ENCODE measurements at regions not wholly inside any gene's neighbourhood (a gene's known extent, or its start where the extent isn't known, plus 50 kb on each side); places are given as distances from the start of the nearest gene placed in this dataset.

DNA sequence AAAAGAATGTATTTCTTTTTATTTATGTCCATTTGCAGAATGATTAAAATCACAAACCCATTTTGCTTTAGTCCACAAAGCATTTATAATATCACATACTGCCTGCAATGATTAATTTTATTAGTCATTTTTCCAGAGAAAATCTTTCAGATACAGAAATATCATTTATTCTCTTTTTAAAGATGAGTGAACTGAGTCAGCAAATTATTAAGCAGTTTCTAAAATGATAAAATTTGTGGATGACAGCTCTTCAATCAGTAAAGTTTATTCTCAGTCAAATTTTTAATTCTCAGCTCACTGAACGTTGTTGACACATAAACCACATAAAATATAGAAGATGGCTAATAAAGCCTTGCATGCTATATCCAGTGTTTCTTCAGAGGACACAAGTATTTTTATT is 485.5 kb downstream of the PRR32 start:
- Histone ChIP-seq H3K36me3 (ENCODE audit: insufficient read depth, low read length) (no peaks in the 10 kb centered on the region), H3K27me3 (ENCODE audit: insufficient read depth, low read depth, low read length) (no peaks in the 10 kb centered on the region), H3K9ac (ENCODE audit: low read length) (no peak overlapping the region), H3K9me2 (ENCODE audit: insufficient read depth, low read length) (no peaks in the 10 kb centered on the region), H3K27ac (ENCODE audit: low read length) (no peak overlapping the region), H3K79me2 (replicated peaks; ENCODE audit: insufficient read depth, low read length) (no peaks in the 10 kb centered on the region), H2AFZ (ENCODE audit: low read depth, low read length) (no peak overlapping the region), H3K9me3 (ENCODE audit: low read length) (no peaks in the 10 kb centered on the region), H3K4me2 (ENCODE audit: low read length) (no peak overlapping the region), H4K20me1 (ENCODE audit: insufficient read depth) (no peaks in the 10 kb centered on the region), H3F3A (ENCODE audit: insufficient read depth, low read length, poor library complexity, severe bottlenecking) (no peaks in the 10 kb centered on the region), H3K4me3 (ENCODE audit: low read length) (no peak overlapping the region)
- TF ChIP-seq TAF1 (IDR thresholded peaks at IDR 0.05; ENCODE audit: low read depth) (no peak), SMC3 (conservative IDR thresholded peaks at IDR 0.05; ENCODE audit: poor library complexity) (no peak), RAD21 (conservative IDR thresholded peaks at IDR 0.05) (no peak), MXI1 (conservative IDR thresholded peaks at IDR 0.05; ENCODE audit: poor library complexity, severe bottlenecking) (no peak), POLR2AphosphoS5 (IDR thresholded peaks at IDR 0.05) (no peak), EZH2 (IDR thresholded peaks at IDR 0.05; ENCODE audit: borderline replicate concordance, insufficient read depth, low read length, poor library complexity, severe bottlenecking) (no peak), EP300 (conservative IDR thresholded peaks at IDR 0.05; ENCODE audit: poor library complexity, severe bottlenecking) (no peak)
- TF ChIP-seq, protein P1, sequence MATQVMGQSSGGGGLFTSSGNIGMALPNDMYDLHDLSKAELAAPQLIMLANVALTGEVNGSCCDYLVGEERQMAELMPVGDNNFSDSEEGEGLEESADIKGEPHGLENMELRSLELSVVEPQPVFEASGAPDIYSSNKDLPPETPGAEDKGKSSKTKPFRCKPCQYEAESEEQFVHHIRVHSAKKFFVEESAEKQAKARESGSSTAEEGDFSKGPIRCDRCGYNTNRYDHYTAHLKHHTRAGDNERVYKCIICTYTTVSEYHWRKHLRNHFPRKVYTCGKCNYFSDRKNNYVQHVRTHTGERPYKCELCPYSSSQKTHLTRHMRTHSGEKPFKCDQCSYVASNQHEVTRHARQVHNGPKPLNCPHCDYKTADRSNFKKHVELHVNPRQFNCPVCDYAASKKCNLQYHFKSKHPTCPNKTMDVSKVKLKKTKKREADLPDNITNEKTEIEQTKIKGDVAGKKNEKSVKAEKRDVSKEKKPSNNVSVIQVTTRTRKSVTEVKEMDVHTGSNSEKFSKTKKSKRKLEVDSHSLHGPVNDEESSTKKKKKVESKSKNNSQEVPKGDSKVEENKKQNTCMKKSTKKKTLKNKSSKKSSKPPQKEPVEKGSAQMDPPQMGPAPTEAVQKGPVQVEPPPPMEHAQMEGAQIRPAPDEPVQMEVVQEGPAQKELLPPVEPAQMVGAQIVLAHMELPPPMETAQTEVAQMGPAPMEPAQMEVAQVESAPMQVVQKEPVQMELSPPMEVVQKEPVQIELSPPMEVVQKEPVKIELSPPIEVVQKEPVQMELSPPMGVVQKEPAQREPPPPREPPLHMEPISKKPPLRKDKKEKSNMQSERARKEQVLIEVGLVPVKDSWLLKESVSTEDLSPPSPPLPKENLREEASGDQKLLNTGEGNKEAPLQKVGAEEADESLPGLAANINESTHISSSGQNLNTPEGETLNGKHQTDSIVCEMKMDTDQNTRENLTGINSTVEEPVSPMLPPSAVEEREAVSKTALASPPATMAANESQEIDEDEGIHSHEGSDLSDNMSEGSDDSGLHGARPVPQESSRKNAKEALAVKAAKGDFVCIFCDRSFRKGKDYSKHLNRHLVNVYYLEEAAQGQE (IDR thresholded peaks at IDR 0.05; ENCODE audit: borderline replicate concordance) = no peak
- TF ChIP-seq, protein P2, sequence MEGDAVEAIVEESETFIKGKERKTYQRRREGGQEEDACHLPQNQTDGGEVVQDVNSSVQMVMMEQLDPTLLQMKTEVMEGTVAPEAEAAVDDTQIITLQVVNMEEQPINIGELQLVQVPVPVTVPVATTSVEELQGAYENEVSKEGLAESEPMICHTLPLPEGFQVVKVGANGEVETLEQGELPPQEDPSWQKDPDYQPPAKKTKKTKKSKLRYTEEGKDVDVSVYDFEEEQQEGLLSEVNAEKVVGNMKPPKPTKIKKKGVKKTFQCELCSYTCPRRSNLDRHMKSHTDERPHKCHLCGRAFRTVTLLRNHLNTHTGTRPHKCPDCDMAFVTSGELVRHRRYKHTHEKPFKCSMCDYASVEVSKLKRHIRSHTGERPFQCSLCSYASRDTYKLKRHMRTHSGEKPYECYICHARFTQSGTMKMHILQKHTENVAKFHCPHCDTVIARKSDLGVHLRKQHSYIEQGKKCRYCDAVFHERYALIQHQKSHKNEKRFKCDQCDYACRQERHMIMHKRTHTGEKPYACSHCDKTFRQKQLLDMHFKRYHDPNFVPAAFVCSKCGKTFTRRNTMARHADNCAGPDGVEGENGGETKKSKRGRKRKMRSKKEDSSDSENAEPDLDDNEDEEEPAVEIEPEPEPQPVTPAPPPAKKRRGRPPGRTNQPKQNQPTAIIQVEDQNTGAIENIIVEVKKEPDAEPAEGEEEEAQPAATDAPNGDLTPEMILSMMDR (IDR thresholded peaks at IDR 0.05; ENCODE audit: poor library complexity, severe bottlenecking) = no peak

DNA sequence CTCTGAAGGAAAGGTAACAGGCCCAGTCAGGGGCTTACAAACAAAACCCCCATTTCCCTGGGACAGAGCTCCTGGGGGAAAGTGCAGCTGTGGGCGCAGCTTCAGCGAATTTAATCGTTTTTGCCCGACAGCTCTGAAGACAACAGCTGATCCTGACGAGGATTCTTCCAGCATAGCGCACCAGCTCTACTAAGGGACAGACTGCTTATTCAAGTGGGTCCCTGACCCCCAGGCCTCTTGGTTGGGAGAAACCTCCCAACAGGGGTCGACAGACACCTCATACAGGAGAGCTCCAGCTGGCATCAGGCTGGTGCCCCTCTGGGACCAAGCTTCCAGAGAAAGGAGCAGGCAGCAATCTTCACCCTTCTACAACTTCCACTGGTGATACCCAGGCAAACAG is 486.7 kb downstream of the PRR32 start:
- Histone ChIP-seq H3F3A (ENCODE audit: insufficient read depth, low read length, poor library complexity, severe bottlenecking) (no peaks in the 10 kb centered on the region), H3K4me2 (ENCODE audit: low read length) (no peak overlapping the region), H3K4me3 (ENCODE audit: low read length) (no peak overlapping the region), H3K9me3 (ENCODE audit: low read length) (no peaks in the 10 kb centered on the region), H3K79me2 (replicated peaks; ENCODE audit: insufficient read depth, low read length) (no peaks in the 10 kb centered on the region), H4K20me1 (ENCODE audit: insufficient read depth) (no peaks in the 10 kb centered on the region), H3K36me3 (ENCODE audit: insufficient read depth, low read length) (no peaks in the 10 kb centered on the region), H3K27me3 (ENCODE audit: insufficient read depth, low read depth, low read length) (no peaks in the 10 kb centered on the region), H2AFZ (ENCODE audit: low read depth, low read length) (no peak overlapping the region), H3K27ac (ENCODE audit: low read length) (no peak overlapping the region), H3K9ac (ENCODE audit: low read length) (no peak overlapping the region), H3K9me2 (ENCODE audit: insufficient read depth, low read length) (no peaks in the 10 kb centered on the region)
- TF ChIP-seq EZH2 (IDR thresholded peaks at IDR 0.05; ENCODE audit: borderline replicate concordance, insufficient read depth, low read length, poor library complexity, severe bottlenecking) (no peak), TAF1 (IDR thresholded peaks at IDR 0.05; ENCODE audit: low read depth) (no peak), POLR2AphosphoS5 (IDR thresholded peaks at IDR 0.05) (no peak), RAD21 (conservative IDR thresholded peaks at IDR 0.05) (no peak), EP300 (conservative IDR thresholded peaks at IDR 0.05; ENCODE audit: poor library complexity, severe bottlenecking) (no peak), MXI1 (conservative IDR thresholded peaks at IDR 0.05; ENCODE audit: poor library complexity, severe bottlenecking) (no peak), SMC3 (conservative IDR thresholded peaks at IDR 0.05; ENCODE audit: poor library complexity) (no peak)
- TF ChIP-seq, protein P1 (IDR thresholded peaks at IDR 0.05; ENCODE audit: borderline replicate concordance) = no peak
- TF ChIP-seq, protein P2 (IDR thresholded peaks at IDR 0.05; ENCODE audit: poor library complexity, severe bottlenecking) = no peak

Measured in neural cell (in vitro differentiated cells).